ENCODE measurements at regions not wholly inside any gene's neighbourhood (a gene's known extent, or its start where the extent isn't known, plus 50 kb on each side); places are given as distances from the start of the nearest gene placed in this dataset.

GRCh38 chrX:13479452-13479813 is 90.0 kb upstream of the EGFL6 start:
- 95% methylated on average over 2 of the region's 2 CpGs for WGBS (ENCODE audit: insufficient coverage)
- Histone ChIP-seq H3K27me3 (ENCODE audit: control insufficient read depth, insufficient read depth, low read length) (peaks cover 26% of the 10 kb centered on the region), H3K36me3 (ENCODE audit: control insufficient read depth, insufficient read depth, low read length) (no peaks in the 10 kb centered on the region), H3K4me1 (ENCODE audit: control insufficient read depth, insufficient read depth, low read length) (peaks cover 3% of the 10 kb centered on the region), H3K27ac (ENCODE audit: low read length) (no peak overlapping the region), H3K4me3 (ENCODE audit: low read length) (no peak overlapping the region), H3K9me3 (replicated peaks; ENCODE audit: control insufficient read depth, low read depth, low read length) (no peaks in the 10 kb centered on the region)
- no peak for DNase-seq

- Histone ChIP-seq H3K4me3 (ENCODE audit: low read length) (no peak overlapping the region), H3K36me3 (ENCODE audit: control insufficient read depth, insufficient read depth, low read length) (no peaks in the 10 kb centered on the region), H3K27me3 (ENCODE audit: control insufficient read depth, insufficient read depth, low read length) (peaks cover 24% of the 10 kb centered on the region), H3K9me3 (replicated peaks; ENCODE audit: control insufficient read depth, low read depth, low read length) (no peaks in the 10 kb centered on the region), H3K4me1 (ENCODE audit: control insufficient read depth, insufficient read depth, low read length) (peaks cover 4% of the 10 kb centered on the region), H3K27ac (ENCODE audit: low read length) (no peak overlapping the region)
- no peak for DNase-seq
- 67% methylated on average over 1 of the region's 6 CpGs for WGBS (ENCODE audit: insufficient coverage)
These were observed 90.5 kb upstream of the EGFL6 start for GRCh38 chrX:13478740-13479451.

DNA sequence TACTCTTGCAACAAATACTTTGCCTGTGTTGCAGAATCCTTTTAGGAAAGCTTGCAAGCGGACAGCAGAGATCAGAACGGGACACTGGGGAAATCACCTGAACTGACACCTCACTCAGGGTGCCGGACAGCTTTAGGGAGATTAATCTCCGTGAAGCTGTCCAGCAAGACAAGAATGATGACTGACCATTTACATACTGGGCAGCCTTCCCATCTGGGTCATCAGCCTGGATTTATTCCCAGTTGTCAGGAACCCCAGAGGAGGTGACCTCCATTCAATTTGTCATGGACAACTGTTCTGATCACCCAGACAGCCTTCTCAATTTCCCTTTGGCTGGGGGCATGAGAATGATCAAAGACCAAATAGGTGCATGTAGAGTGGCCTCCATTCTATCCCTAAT is 93.0 kb upstream of the EGFL6 start:
- Histone ChIP-seq H3K27ac (ENCODE audit: low read length) (no peak overlapping the region), H3K27me3 (ENCODE audit: control insufficient read depth, insufficient read depth, low read length) (peaks cover 25% of the 10 kb centered on the region), H3K4me3 (ENCODE audit: low read length) (no peak overlapping the region), H3K4me1 (ENCODE audit: control insufficient read depth, insufficient read depth, low read length) (peaks cover 9% of the 10 kb centered on the region), H3K36me3 (ENCODE audit: control insufficient read depth, insufficient read depth, low read length) (no peaks in the 10 kb centered on the region), H3K9me3 (replicated peaks; ENCODE audit: control insufficient read depth, low read depth, low read length) (no peaks in the 10 kb centered on the region)
- DNase-seq = no peak
- 52% methylated on average over 4 of the region's 4 CpGs for WGBS (ENCODE audit: insufficient coverage)

- peak overlapping the region; percentile 70 for H3K27ac ChIP-seq (ENCODE audit: low read length)
- H3K36me3 ChIP-seq (ENCODE audit: control insufficient read depth, insufficient read depth, low read length) = no peaks in the 10 kb centered on the region
- DNase-seq = no peak
- no CpG with 5 or more reads among the region's 4 CpGs for WGBS (ENCODE audit: insufficient coverage)
- H3K4me3 ChIP-seq (ENCODE audit: low read length) = no peak overlapping the region
- peaks cover 11% of the 10 kb centered on the region for H3K4me1 ChIP-seq (ENCODE audit: control insufficient read depth, insufficient read depth, low read length)
- peaks cover 30% of the 10 kb centered on the region for H3K27me3 ChIP-seq (ENCODE audit: control insufficient read depth, insufficient read depth, low read length)
- H3K9me3 ChIP-seq (replicated peaks; ENCODE audit: control insufficient read depth, low read depth, low read length) = no peaks in the 10 kb centered on the region
These were observed 95.3 kb upstream of the EGFL6 start for GRCh38 chrX:13474164-13474516.

- no peak overlapping the region for H3K4me3 ChIP-seq (ENCODE audit: low read length)
- DNase-seq = peak; percentile 74
- no peaks in the 10 kb centered on the region for H3K9me3 ChIP-seq (replicated peaks; ENCODE audit: control insufficient read depth, low read depth, low read length)
- H3K27me3 ChIP-seq (ENCODE audit: control insufficient read depth, insufficient read depth, low read length) = peaks cover 27% of the 10 kb centered on the region
- peaks cover 11% of the 10 kb centered on the region for H3K4me1 ChIP-seq (ENCODE audit: control insufficient read depth, insufficient read depth, low read length)
- no peaks in the 10 kb centered on the region for H3K36me3 ChIP-seq (ENCODE audit: control insufficient read depth, insufficient read depth, low read length)
- H3K27ac ChIP-seq (ENCODE audit: low read length) = peak overlapping the region; percentile 70
- 20% methylated on average over 1 of the region's 9 CpGs for WGBS (ENCODE audit: insufficient coverage)
These were observed 95.8 kb upstream of the EGFL6 start for GRCh38 chrX:13473442-13474163.

DNA sequence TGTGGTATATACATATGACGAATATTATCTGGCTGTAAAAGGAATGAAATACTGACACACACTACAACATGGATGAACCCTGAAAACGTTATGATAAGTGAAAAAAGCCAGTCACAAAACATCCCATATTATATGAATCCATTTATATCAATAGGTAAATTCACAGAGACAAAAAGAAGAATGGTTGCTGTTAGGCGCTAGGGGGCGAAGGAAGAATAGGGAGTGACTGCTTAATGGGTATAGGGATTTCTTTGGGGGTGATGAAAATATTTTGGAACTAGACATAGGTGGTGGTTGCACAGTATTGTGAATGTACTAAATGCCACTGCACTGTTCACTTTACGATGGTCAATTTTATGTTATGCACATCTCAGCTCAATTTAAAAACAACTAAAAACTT is 96.4 kb upstream of the EGFL6 start:
- no peak overlapping the region for H3K4me3 ChIP-seq (ENCODE audit: low read length)
- no peak for DNase-seq
- H3K27me3 ChIP-seq (ENCODE audit: control insufficient read depth, insufficient read depth, low read length) = peaks cover 21% of the 10 kb centered on the region
- peak overlapping the region; percentile 70 for H3K27ac ChIP-seq (ENCODE audit: low read length)
- no CpG with 5 or more reads among the region's 5 CpGs for WGBS (ENCODE audit: insufficient coverage)
- peaks cover 11% of the 10 kb centered on the region for H3K4me1 ChIP-seq (ENCODE audit: control insufficient read depth, insufficient read depth, low read length)
- H3K9me3 ChIP-seq (replicated peaks; ENCODE audit: control insufficient read depth, low read depth, low read length) = no peaks in the 10 kb centered on the region
- no peaks in the 10 kb centered on the region for H3K36me3 ChIP-seq (ENCODE audit: control insufficient read depth, insufficient read depth, low read length)

GRCh38 chrX:13471269-13471668 is 98.1 kb upstream of the EGFL6 start:
- whole genome bisulfite sequencing (ENCODE audit: insufficient coverage) = 77% methylated on average over 3 of the region's 3 CpGs
- Histone ChIP-seq H3K27ac (ENCODE audit: low read length) (no peak overlapping the region), H3K9me3 (replicated peaks; ENCODE audit: control insufficient read depth, low read depth, low read length) (no peaks in the 10 kb centered on the region), H3K4me1 (ENCODE audit: control insufficient read depth, insufficient read depth, low read length) (peaks cover 9% of the 10 kb centered on the region), H3K27me3 (ENCODE audit: control insufficient read depth, insufficient read depth, low read length) (peaks cover 22% of the 10 kb centered on the region), H3K36me3 (ENCODE audit: control insufficient read depth, insufficient read depth, low read length) (no peaks in the 10 kb centered on the region), H3K4me3 (ENCODE audit: low read length) (no peak overlapping the region)
- DNase-seq = no peak

DNA sequence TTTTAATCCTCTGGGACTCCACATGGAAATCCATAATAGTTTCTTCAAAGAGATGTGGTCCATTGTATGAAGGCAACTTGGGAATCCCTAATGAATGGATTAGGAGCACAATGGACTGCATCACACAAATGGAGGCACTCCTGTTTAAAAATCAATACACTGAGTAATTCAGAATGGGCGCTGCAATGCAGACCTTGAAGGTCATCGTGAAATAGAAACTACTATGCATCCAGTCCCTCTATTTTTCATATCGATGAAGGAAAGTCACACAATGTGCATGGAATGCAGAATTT is 98.8 kb upstream of the EGFL6 start:
- no peaks in the 10 kb centered on the region for H3K9me3 ChIP-seq (replicated peaks; ENCODE audit: control insufficient read depth, low read depth, low read length)
- H3K27ac ChIP-seq (ENCODE audit: low read length) = no peak overlapping the region
- H3K36me3 ChIP-seq (ENCODE audit: control insufficient read depth, insufficient read depth, low read length) = no peaks in the 10 kb centered on the region
- WGBS (ENCODE audit: insufficient coverage) = 100% methylated on average over 1 of the region's 3 CpGs
- no peak overlapping the region for H3K4me3 ChIP-seq (ENCODE audit: low read length)
- H3K27me3 ChIP-seq (ENCODE audit: control insufficient read depth, insufficient read depth, low read length) = peaks cover 21% of the 10 kb centered on the region
- H3K4me1 ChIP-seq (ENCODE audit: control insufficient read depth, insufficient read depth, low read length) = peaks cover 8% of the 10 kb centered on the region
- no peak for DNase-seq

GRCh38 chrX:13469963-13470684 is 99.3 kb upstream of the EGFL6 start:
- 90% methylated on average over 1 of the region's 4 CpGs for WGBS (ENCODE audit: insufficient coverage)
- Histone ChIP-seq H3K9me3 (replicated peaks; ENCODE audit: control insufficient read depth, low read depth, low read length) (no peaks in the 10 kb centered on the region), H3K4me1 (ENCODE audit: control insufficient read depth, insufficient read depth, low read length) (peaks cover 8% of the 10 kb centered on the region), H3K4me3 (ENCODE audit: low read length) (no peak overlapping the region), H3K36me3 (ENCODE audit: control insufficient read depth, insufficient read depth, low read length) (no peaks in the 10 kb centered on the region), H3K27me3 (ENCODE audit: control insufficient read depth, insufficient read depth, low read length) (peaks cover 22% of the 10 kb centered on the region), H3K27ac (ENCODE audit: low read length) (no peak overlapping the region)
- no peak for DNase-seq

DNA sequence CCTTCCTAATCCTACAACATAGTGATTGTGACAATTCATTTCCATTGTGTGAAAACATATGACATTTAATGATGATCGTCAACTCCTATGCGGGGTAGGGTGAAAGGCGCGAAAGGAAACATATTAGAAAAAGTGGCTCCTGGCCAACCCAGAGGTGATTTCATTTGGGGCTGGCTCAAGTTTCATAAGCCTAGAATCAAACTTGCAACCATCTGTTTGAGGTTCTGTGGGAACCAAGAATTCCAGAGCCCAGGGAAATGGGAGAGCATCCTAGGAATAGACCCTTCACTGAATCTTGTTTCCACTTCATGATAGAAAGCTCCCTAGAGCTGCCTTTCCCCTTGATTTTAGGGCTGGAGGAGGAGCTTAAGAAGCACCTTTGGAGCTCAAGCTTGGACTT is 101.3 kb upstream of the EGFL6 start:
- no peaks in the 10 kb centered on the region for H3K36me3 ChIP-seq (ENCODE audit: control insufficient read depth, insufficient read depth, low read length)
- peaks cover under 1% of the 10 kb centered on the region for H3K9me3 ChIP-seq (replicated peaks; ENCODE audit: control insufficient read depth, low read depth, low read length)
- H3K27ac ChIP-seq (ENCODE audit: low read length) = no peak overlapping the region
- H3K27me3 ChIP-seq (ENCODE audit: control insufficient read depth, insufficient read depth, low read length) = peaks cover 22% of the 10 kb centered on the region
- WGBS (ENCODE audit: insufficient coverage) = 87% methylated on average over 3 of the region's 4 CpGs
- no peak for DNase-seq
- H3K4me1 ChIP-seq (ENCODE audit: control insufficient read depth, insufficient read depth, low read length) = peaks cover 10% of the 10 kb centered on the region
- H3K4me3 ChIP-seq (ENCODE audit: low read length) = no peak overlapping the region

Data from muscle of leg (tissue), 3 donors.